ENCODE measurements at regions not wholly inside any gene's neighbourhood (a gene's known extent, or its start where the extent isn't known, plus 50 kb on each side); places are given as distances from the start of the nearest gene placed in this dataset.

DNA sequence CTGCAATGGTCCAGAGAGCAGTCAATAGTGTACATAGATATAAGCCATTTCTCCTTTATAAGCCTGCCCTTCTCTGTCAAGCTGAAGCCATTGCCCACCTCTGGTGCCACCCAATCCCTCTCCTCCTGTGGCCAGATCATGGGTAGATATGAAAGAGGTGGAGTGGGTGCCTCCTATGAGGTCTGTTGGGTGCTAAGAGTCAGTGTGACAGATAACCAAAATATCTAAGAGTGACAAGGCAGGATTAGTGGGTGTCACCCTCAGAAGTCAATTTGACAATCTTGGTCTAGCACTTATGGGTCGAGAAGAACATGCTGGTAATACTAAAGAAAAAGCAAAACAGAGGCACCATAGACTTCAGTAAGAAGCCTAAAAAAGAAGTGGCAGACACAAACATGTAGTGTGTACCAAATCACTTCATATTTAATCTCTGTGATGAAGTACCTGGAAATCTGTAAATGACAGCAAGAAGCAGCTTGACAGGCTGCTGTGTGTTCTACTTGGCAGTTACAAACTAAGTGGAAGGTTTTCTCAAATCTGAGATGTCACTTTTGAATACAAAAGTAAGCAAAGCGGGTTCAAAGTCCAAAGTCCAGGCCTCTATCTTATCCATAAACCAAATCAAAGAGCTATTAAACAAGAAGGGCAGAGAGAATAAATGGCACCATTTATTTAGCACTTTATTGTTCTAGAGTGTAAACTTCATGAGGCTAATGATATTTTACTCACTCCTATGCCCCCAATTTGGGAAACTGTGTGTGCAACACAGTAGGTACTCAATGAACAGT lies 118.9 kb upstream of the EOMES start:
- POLR2A ChIA-PET: no interaction called here
- Histone ChIP-seq H3K9me1 (replicated peaks; ENCODE audit: control insufficient read depth, extremely low read depth, insufficient read depth, low read length) (no peaks in the 10 kb centered on the region), H3K9me3 (replicated peaks; ENCODE audit: control insufficient read depth, insufficient read depth, low read length) (no peaks in the 10 kb centered on the region), H3K9ac (replicated peaks; ENCODE audit: extremely low read depth, insufficient read depth, low read length) (no peak overlapping the region), H3K4me2 (ENCODE audit: insufficient read depth, low read length) (no peak overlapping the region), H3K27ac (ENCODE audit: insufficient read depth, low read depth, low read length) (no peak overlapping the region), H3K27me3 (ENCODE audit: control insufficient read depth in 2 of 2, insufficient read depth in 2 of 2, low read length in 2 of 2) (no peaks in the 10 kb centered on the region), H3K4me3 (replicated peaks in 1 of 3; ENCODE audit: insufficient read depth in 1 of 3, low read depth in 1 of 3, low read length in 3 of 3) (no peak overlapping the region), H4K20me1 (replicated peaks; ENCODE audit: control insufficient read depth, extremely low read depth, insufficient read depth, low read length) (no peaks in the 10 kb centered on the region), H3K4me1 (ENCODE audit: control insufficient read depth, extremely low read depth, insufficient read depth, low read length) (no peaks in the 10 kb centered on the region), H3K36me3 (ENCODE audit: control insufficient read depth in 2 of 2, extremely low read depth in 1 of 2, insufficient read depth in 2 of 2, low read length in 2 of 2) (no peaks in the 10 kb centered on the region), H2AFZ (ENCODE audit: low read depth, low read length) (no peak overlapping the region), H3K79me2 (ENCODE audit: control insufficient read depth, insufficient read depth, low read length) (no peaks in the 10 kb centered on the region)
- TF ChIP-seq EZH2 (IDR thresholded peaks at IDR 0.05; ENCODE audit: borderline replicate concordance, low read depth, low read length, severe bottlenecking) (no peak), MYC (IDR thresholded peaks at IDR 0.05; ENCODE audit: low read depth, low read length) (no peak), JUN (IDR thresholded peaks at IDR 0.05; ENCODE audit: borderline replicate concordance, insufficient read depth, insufficient read length, low read depth) (no peak), POLR2A (IDR thresholded peaks at IDR 0.05; ENCODE audit: low read depth, low read length) (no peak), GATA2 (IDR thresholded peaks at IDR 0.05; ENCODE audit: insufficient read depth, insufficient read length, low read depth, low read length) (no peak), POLR2AphosphoS5 (IDR thresholded peaks at IDR 0.05; ENCODE audit: insufficient read depth, low read depth, low read length) (no peak), FOS (IDR thresholded peaks at IDR 0.05; ENCODE audit: borderline replicate concordance, insufficient read depth, low read length) (no peak)
- TF ChIP-seq, protein P1, sequence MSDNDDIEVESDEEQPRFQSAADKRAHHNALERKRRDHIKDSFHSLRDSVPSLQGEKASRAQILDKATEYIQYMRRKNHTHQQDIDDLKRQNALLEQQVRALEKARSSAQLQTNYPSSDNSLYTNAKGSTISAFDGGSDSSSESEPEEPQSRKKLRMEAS (IDR thresholded peaks at IDR 0.05; ENCODE audit: insufficient read depth, insufficient read length): no peak
- TF ChIP-seq, protein P2, sequence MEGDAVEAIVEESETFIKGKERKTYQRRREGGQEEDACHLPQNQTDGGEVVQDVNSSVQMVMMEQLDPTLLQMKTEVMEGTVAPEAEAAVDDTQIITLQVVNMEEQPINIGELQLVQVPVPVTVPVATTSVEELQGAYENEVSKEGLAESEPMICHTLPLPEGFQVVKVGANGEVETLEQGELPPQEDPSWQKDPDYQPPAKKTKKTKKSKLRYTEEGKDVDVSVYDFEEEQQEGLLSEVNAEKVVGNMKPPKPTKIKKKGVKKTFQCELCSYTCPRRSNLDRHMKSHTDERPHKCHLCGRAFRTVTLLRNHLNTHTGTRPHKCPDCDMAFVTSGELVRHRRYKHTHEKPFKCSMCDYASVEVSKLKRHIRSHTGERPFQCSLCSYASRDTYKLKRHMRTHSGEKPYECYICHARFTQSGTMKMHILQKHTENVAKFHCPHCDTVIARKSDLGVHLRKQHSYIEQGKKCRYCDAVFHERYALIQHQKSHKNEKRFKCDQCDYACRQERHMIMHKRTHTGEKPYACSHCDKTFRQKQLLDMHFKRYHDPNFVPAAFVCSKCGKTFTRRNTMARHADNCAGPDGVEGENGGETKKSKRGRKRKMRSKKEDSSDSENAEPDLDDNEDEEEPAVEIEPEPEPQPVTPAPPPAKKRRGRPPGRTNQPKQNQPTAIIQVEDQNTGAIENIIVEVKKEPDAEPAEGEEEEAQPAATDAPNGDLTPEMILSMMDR (IDR thresholded peaks at IDR 0.05; ENCODE audit: extremely low read depth in 1 of 2, insufficient read depth in 1 of 2, low read depth in 1 of 2, low read length in 2 of 2): no peak
- intact Hi-C loops (cut with micrococcal nuclease) (no loop called here), dilution Hi-C loops (cut with MboI; ENCODE audit: extremely low pct_ligation_motif_present, low sequenced_read_pairs) (no loop called here)
- no peak for DNase-seq (ENCODE audit: low read depth, low spot score)
- CTCF ChIA-PET: no interaction called here
- no TSS peak for BruUV-seq (replicated peaks)
- FAIRE-seq: no peak
